HG03439 (cell line): ENCODE measurements at regions not wholly inside any gene's neighbourhood (a gene's known extent, or its start where the extent isn't known, plus 50 kb on each side); places are given as distances from the start of the nearest gene placed in this dataset.

Experiments
- ATAC-seq: cut with Tn5 transposase; IDR thresholded peaks from one replicate; pipeline ENCODE4 v1.9.1; 2021; ENCODE audit warnings: mild to moderate bottlenecking, moderate library complexity; ENCODE audit not compliant: unreplicated experiment

DNA sequence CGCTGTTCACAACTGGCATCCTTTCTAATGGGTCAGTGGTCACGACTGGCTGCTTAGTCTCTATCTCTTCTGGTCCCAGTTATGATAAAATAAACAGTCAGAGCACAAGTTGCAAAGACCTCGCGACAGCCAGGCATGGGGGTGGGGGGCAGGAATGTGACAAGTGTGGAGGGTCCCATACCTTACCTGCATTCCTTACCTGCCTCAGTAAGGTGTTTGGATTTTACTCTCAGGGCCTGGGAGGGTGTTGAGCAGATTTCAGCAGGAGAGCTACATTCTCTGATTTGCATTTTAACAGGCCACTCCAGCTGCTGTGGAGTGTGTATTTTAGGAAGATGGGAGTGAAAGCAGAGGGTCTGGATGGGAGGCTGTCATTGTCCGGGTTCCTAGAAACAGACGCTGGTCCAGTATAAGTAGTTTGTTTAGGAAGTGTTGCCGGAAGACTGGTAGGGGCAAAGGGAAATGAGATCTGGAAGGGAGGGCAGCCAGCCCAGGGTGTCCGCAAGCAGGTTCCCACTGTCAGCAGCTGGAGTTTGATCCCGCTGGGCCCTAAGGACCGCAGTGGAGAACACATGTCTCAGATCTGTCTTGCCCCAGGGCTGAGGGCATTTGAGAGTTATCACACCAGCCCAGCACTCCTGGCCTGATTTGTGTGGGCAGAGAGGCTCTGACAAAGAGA, 920.0 kb downstream of the UQCRFS1 start:
- ATAC-seq: no peak

DNA sequence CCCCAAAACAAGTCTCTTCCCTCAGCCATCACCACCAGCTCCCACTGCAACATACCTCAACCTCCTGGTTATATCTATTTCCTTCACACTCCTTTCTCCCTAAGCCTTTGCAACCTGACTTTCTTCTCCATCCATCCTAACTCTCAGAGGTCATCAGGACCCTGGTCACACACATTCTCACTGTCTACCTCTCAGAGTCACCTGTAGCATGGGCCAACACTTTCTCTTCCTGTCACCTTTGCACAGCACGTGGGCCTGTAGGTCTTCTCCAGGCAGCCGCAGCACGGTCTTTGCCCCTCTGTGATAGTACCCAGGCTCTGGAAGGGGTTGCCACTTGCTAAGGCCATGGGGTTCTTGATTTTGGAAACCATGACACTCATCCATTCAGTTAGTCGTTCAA, 921.1 kb downstream of the UQCRFS1 start:
- ATAC-seq: no peak

DNA sequence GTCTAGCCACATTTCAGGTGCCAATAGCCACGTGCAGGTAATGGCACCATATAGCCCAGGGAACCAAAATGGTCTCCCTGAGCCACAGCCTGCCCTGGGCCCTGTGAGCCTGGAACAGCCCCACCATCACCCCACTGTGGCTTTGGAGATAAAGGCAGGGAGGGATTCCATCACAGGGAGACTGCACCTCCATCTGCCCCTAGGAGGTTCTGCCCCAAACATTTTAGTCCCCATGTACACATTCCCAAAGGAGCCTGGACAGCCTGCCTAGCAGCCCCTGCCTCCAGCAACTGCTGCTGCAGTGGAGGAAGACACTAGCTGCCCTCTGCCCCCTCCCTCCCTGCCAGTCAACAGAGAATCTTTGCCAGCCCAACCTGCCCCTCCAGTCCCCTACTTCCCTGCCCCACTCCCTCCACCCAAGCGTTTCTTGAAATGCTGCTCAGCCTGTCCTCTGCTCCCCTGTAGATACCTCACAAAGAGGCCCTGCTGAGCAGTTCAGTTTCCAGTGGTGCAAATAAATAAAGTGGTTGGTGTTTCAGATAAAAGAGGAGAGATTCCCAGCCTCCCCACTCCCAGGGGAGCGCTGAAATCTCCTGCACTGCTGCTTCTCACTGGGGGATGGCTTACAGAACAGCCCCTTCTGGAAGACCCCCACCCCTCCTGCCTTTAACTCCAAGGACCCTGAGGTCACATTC, 921.8 kb downstream of the UQCRFS1 start:
- no peak for ATAC-seq

DNA sequence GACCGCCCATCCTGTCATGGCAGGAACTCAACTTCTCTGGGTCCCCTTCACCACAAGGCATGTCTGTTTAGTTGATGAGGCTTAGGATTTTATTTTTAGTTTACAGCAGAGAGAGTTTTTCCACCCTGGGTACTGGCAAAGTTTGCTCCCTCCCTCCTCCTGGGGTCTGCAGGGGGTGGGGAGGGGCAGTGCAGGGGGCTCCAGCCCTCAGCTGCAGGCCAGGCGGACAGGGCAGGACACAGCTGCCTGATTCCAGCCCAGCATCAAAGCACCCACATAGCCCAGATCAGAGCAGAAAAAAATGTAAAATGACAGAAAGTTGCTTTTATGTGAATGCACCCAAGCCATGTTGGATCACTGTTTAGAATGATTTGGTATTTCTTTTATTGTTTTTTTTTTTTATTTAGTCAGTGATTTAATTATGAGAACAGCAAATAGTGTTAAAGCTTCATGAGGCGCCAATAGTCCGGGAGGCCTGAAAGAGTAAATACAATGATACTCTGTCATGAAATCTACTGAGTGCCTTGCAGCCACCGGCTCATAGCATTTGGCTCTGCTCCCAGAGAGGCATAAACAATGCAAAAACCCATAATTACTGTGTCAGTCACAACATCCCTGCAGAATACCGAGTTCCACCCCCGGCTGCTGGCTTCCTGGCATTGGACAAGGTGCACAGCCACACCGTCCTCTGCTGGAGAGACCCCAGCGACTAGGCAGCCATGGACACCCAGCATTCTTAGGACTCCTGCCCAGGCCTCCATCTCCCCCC, 923.5 kb downstream of the UQCRFS1 start:
- no peak for ATAC-seq

DNA sequence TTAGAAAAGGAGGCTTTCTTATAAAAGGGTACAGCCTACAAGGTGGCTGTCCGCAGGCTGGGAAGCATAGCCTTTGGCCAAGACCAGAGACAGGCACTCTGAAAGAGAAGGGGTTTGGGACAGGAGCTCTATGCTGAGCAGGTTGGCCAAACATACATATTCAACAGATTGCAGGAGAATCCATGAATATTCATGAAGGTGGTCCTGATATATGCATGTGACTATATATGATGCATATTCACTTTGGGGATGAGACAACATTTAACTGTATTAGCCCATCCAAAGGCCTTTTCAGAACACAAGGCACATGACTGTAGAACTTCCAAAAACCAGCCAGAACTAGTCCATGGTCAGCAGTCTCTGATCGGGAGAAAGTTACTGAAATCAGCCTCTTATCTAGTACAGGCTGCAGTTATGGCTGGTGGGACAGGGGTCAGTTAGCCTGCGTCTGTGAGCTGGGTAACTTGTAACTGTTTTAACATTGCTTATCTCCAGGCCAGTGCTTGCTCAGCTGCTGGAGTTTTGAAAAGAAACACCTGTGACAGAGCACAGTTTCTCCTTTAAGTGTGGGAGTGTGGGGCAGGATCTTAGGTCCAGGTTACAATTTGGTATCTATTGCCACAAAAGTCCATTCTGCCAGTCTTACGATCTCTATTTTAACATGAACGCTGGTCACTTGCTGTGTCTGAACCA, 924.2 kb downstream of the UQCRFS1 start:
- ATAC-seq: no peak

DNA sequence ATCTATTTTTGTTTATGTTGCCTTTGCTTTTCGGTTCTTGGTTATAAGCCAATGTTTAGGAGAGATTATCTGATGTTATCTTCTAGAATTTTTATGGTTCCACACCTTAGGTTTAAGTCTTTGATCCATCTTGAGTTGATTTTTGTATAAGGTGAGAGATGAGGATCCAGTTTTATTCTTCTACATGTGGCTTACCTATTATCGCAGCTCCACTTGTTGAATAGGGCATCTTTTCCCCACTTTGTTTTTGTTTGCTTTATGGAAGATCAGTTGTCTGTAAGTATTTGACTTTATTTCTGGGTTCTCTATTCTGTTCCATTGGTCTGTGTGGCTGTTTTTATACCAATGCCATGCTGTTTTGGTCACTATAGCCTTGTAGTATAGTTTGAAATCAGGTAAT, 927.0 kb downstream of the UQCRFS1 start:
- no peak for ATAC-seq

DNA sequence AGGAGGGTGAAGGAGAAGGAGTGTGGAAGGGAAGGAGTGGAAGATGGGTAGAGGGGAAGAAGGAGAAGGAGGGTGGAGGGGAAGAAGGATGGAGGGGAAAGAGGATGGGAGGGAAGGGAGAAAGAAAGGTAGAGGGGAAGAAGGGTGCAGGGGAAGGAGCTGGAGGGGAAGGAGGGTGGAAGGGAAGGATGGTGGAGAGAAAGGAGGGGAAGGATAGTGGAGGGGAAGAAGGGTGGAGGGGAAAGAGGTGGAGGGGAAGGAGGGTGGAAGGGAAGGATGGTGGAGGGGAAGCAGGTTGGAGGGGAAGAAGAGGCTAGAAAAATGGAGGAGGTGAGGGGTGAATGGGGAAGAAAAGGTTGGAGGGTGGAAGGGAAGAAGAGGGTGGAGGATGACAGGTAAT, 927.9 kb downstream of the UQCRFS1 start:
- ATAC-seq: no peak

DNA sequence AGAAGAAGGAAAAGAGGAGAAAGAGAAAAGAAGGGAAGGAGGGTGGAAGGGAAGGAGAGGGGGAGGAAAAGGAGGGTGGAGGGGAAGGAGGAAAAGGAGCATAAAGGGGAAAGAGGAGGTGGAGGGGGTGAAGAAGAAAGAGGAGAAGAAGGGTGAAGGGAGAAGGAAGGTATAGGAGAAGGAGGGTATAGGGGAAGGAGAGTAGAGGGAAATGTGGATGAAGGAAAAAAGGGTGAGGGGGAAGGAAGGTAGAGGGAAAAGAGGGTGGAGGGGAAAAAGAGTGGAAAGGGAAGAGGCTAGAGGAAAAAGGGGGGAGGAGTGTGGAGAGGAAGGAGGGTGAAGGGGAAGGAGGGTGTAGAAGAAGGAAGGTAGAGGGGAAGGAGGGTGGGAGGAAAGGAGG, 928.6 kb downstream of the UQCRFS1 start:
- no peak for ATAC-seq

DNA sequence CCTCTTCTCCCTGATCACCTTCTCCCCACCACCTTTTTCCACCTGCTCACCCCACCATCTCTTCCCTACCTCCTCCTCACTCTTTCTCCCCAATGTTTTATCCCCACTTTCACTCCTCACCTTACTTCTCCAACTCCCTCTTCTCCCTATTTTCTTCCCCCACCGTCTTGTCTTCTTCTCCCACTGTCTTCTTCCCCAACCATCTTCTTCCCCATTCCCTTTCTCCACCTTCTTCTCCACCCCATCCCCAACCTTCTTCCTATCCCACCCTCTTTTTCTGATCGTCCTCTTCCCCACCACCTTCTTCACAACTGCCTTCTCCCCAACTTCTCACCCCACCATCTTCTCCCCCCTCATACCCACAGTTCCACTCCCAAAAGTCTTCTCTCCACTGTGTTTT, 929.4 kb downstream of the UQCRFS1 start:
- no peak for ATAC-seq

DNA sequence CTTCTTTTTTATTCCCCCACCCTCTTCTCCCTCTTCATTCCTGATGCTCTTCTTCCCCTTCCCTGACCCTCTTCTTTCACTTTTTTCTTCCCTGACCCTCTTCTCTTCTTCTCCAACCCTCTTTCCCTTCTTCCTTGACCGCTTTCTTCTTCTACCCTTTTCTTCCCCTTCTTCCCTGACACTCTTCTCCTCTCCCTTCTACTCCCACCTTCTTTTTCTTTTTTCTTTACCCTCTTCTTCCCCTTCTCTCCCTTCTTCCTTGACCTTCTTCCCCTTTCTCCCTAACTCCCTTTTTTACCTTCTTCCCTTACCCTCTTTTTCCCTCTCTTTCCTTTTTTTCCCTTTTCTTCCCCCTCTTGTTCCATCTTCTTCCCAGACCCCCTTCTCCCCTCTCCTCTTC, 931.3 kb downstream of the UQCRFS1 start:
- no peak for ATAC-seq

DNA sequence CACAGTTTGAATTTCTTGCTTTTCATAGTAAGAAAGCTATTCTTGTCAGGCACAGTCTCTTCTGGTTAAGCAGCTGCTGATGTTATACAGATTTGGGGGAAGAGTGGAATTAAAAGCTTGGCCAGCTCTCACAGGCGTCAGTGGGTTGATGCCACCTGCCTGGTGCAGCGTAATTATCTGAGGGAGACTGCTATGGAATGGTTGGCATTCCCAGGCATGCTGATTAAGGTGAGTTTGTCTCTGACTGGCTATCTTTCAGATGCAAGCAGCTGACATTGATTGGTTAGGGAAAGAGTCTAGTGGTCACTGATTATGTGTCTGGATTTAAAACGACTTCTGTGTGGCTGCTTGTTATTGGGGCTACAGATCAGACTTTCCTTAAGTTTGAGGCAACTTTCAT, 948.4 kb downstream of the UQCRFS1 start:
- ATAC-seq: no peak

DNA sequence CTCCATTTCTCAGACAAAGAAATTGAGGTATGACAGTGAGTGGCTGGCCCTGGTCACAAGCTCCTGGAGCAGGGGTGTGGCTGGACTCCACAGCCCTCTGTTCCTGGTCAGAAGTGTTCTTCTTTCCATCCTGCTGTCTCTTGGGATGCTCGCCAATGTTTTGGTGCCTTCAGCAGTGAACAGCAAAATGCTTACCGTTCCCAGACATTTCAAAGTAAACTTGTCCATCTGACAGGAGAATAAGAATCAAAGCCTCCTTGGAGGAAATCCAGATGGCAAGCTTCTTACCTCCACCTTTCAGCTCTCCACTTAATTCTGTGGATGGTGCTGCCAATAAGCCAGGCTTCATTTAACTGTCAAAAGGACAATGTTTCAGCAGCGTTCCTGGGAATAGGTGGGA, 954.1 kb downstream of the UQCRFS1 start:
- no peak for ATAC-seq

DNA sequence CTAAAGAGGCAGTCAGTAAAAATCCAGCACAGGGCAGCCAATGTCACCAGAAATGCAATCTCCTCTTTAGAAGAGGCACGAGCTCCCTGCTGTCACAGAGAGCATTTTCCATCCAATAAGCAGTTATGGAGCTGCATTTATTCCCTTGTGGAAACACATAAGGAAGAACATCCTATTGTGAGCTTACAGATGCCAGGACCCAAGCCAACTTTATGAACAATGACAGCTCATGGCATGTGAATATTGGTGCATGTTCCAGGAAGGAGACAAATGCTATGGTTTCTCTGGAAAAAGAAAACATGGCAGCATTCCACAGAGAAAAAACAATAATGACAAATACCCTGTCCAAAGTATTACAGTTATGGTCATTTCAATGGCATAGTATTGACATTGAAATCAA, 955.6 kb downstream of the UQCRFS1 start:
- ATAC-seq: no peak

DNA sequence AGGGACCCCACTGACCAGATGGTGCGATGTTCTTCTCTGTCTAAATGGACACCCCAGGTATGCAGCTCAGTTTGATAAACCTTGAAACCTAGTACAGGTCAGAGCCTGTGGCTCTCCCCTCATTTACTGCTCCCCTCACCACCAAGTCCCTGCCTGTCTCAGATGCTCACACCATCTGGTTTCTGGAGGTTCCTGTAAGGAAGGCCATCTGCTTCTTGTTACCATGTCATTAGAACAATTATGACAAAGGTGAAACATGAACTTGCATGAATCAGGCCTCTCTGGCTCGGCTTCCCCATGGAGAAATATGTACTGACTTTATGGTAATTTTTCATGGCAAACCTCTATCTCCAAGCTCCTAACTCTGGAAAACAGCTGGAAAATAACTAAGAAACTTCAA, 965.7 kb downstream of the UQCRFS1 start:
- no peak for ATAC-seq

DNA sequence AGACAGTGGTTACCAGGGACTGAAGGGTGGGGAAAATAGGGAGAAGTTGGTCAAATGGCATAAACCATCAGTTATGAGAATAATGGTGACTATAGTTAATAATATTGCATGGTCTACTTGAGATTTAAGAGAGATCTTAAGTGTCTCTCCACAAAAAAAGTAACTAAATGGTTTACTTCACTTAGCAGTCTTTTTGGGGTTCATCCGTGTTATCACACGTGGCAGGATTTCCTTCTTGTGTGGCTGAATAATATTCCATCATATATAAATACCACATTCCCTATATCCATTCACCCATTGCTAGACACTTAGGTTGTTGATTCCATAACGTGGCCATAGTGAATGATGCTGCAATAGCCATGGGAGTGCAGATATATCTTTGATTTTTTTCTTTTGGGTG, 967.0 kb downstream of the UQCRFS1 start:
- ATAC-seq: no peak

DNA sequence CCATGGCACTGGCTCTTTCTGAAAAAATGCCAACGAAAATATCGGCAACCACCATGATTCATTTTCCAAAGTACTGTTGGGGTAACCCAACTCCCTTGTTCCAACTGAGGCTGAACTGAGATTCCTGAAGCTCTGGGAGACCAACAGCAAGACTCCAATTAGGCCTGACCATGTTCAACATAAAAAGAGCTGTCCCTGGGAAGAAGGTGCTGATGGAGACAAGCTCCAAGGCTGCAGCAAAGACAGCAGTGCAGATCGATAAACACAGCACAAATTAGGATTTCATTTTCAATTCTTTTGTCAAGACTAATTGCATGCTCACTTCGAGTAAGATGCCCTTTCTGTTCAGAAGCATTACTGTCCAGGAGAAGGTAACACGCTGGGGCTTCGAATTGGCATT, 968.0 kb downstream of the UQCRFS1 start:
- no peak for ATAC-seq

DNA sequence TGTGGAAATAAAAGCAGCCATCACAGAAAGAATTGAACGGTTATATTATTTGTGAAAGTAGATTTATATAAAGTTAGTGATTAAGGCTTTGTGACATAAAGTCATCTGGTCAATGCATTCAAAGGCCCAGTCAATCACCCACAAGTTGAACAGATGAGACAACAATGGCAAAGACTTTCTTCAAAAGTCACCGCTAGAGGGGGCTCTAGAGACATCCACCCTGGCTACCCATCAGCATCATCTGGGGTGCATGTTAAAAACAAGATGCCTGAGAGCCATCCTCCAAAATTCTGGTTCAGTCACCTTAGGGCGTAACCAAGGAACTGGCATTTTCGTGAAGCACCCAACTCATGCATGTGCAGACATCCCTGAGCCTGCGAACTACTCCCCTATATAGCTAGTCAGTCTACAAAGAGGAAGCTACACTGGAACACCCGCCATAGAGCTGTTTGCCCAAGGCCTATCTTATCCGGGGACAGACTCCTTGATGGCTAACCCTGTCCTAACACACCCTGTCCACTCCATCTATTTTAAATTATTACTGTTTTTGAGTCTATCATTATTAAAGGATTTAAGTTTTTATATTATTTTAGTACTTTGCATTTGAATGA, 970.5 kb downstream of the UQCRFS1 start:
- no peak for ATAC-seq

DNA sequence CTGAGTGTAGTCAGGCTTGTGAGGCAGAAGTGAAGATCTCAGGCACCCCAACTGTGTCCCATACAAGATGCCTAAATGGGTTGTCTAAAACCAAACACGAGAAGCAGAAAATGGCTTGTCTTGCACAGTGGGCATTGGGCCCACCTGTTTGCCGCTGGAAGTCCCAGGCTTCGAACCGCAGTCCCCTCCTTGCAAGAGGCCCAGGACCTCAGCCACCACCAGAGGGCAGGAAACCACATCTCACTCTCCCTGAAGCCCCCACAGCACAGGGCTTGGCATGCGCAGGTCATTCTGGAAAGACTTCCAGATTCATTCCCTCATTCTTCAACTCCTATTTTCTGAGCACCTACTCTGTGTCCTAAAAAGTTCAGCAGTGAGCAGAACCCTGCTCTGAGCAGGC, 973.7 kb downstream of the UQCRFS1 start:
- no peak for ATAC-seq

DNA sequence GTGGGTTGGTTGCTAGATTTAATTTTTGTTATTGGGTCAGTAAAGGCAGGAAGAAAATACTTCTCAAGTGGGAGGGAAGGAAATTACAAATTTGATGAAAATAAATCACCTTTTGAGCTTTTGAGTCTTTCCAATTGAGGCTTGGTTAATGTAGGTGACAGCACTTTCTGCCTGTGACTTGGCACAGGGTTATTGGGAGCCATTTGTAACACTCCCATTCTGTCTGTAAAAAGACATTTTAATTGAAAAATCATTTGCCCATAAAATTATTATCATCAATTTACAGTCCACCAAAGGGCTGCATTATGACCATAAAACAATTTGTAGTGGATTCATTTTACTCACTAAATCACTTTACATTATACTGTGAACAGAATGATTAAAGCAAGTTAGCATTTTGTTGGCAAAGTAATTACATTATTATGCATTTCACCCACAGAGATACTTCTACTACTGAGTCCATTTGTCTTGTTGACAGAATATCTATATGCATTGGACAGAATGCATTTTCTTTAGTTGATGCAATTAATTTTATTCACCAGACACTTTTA, 974.6 kb downstream of the UQCRFS1 start:
- ATAC-seq: no peak

DNA sequence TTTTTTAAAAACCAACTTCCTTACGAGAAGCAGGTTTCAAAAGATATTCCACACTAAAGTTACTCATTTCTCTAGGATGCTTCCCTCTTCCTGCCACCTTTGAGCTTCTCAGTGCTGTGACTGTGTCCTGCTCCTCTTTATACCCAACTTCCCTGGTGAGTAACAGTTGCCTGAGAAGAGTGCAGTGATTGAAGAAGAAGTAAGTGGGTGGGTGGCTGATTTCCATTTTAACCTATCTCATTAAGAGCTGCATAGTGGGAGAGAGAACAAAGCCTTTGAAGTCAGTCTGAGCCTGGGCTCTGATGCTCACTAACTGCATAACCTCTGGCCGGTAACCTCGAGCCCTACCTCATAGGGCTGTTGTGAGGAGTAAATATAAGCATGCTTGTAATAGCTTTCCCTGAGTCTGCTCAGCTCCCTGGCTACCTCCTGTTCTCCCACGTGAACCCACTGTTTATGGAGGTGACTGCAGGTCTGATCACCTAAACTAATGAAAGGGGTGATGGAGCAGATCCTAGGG, 977.3 kb downstream of the UQCRFS1 start:
- ATAC-seq: no peak

DNA sequence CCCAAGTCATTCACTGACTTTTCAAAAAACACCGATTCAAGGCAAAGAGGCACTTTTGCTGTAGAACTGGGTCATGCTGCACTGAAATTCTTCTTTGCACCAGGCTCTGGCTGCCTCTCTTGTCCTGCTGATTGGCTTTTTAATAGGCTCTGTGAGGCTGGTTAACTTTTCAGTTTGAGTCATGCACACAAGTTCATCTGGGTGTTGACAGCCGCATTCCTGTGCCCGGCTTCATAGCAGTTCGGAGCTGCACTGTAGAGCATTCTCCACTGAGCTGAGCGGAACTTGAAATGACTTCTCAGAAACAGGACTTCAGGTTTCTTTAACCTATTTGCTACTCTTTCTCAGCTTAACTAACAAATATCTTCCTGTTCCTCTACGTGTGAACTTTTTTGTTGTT, 978.3 kb downstream of the UQCRFS1 start:
- ATAC-seq: no peak
